ENCODE measurements at regions not wholly inside any gene's neighbourhood (a gene's known extent, or its start where the extent isn't known, plus 50 kb on each side); places are given as distances from the start of the nearest gene placed in this dataset.

DNA sequence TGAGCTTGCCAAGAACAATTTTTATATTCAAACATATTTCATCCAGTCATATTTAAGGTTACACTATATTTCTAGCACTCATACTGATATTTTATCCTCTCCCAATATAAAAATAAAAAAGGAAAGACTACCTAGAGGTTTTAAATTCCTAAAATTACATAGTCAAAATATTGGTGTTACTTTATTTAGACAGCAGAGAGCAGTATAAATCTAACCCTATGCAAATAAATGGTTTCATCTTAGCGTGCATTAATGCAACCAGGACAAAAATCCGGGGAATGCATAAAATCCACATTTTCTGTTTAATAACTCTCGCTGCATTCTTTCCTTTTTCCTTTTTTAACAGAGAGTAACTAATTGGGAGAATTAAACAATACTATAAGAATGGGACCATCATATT is 1447.4 kb upstream of the ALCAM start:
- Mint-ChIP-seq H3K4me1 (no peaks in the 10 kb centered on the region), H3K9me3 (no peaks in the 10 kb centered on the region), H3K36me3 (no peaks in the 10 kb centered on the region), H3K4me3 (no peak overlapping the region), H3K27me3 (no peaks in the 10 kb centered on the region), H3K27ac (no peak overlapping the region)
- no peak for ATAC-seq (ENCODE audit: low read depth)
- POLR2A ChIA-PET: no interaction called here
- no peak for DNase-seq

DNA sequence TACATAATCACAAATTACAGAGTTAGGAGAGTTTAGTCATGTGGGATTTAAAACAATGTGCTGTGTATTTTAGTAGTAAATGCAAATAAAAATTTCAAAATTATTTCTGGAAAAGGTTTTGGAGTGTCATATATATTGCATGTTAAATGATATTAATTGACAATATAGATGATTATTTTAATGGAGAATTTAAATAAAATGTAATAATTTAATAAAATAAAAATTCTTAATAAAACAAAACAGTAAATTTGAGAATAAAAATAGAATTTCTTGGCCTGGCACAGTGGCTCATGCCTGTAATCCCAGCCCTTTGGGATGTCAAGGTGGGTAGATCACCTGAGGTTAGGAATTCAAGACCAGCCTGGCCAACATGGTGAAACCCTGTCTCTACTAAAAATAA is 1442.8 kb upstream of the ALCAM start:
- Mint-ChIP-seq H3K36me3 (no peaks in the 10 kb centered on the region), H3K27me3 (no peaks in the 10 kb centered on the region), H3K4me1 (no peaks in the 10 kb centered on the region), H3K27ac (no peak overlapping the region), H3K9me3 (peaks cover 2% of the 10 kb centered on the region), H3K4me3 (no peak overlapping the region)
- ATAC-seq (ENCODE audit: low read depth): no peak
- DNase-seq: no peak
- POLR2A ChIA-PET: no interaction called here

DNA sequence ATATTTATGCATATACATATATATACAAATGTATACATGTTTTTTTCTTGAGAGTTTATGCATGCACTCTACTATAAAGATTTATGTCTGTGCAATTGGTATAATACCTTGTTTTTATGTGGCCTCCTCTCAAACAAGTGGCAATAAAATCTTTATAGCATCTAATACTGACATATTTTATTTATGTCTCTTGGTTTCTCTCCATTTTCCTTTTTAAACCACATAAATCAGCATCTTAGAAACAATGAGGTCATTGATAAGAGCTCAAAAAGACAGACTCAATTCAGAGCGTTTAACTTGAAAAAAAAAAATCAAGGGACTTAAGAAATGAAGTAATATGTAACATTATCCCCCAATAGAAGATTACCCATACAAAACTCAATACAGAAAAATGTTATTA is 1442.2 kb upstream of the ALCAM start:
- Mint-ChIP-seq H3K27me3 (no peaks in the 10 kb centered on the region), H3K9me3 (peaks cover 2% of the 10 kb centered on the region), H3K36me3 (no peaks in the 10 kb centered on the region), H3K4me3 (no peak overlapping the region), H3K4me1 (no peaks in the 10 kb centered on the region), H3K27ac (no peak overlapping the region)
- no peak for DNase-seq
- ATAC-seq (ENCODE audit: low read depth): no peak
- POLR2A ChIA-PET: no interaction called here

DNA sequence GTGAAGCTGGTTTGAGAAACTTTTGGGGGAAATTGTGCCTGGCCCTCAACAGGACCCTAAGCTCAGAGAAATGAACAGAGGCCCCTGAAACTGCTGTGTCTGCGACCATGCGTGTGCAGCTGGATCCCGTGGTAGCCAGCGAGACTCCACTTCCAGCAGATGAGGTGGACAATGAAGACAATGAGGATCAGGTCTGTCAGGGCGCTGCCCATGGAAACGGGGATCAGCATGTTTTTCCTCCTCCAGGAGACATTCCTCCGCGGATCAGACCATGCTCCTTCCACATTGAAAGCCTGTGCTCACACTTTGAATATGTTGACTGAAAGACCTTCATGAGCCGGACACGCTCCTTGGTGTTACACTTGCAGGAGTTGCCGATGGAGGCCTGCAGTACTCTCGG is 1439.8 kb upstream of the ALCAM start:
- H3K4me1 Mint-ChIP-seq: no peaks in the 10 kb centered on the region
- H3K4me3 Mint-ChIP-seq: no peak overlapping the region
- no peaks in the 10 kb centered on the region for H3K36me3 Mint-ChIP-seq
- no peaks in the 10 kb centered on the region for H3K27me3 Mint-ChIP-seq
- peaks cover 2% of the 10 kb centered on the region for H3K9me3 Mint-ChIP-seq
- no peak for DNase-seq
- ATAC-seq (ENCODE audit: low read depth): no peak
- no peak overlapping the region for H3K27ac Mint-ChIP-seq
- POLR2A ChIA-PET: no interaction called here

DNA sequence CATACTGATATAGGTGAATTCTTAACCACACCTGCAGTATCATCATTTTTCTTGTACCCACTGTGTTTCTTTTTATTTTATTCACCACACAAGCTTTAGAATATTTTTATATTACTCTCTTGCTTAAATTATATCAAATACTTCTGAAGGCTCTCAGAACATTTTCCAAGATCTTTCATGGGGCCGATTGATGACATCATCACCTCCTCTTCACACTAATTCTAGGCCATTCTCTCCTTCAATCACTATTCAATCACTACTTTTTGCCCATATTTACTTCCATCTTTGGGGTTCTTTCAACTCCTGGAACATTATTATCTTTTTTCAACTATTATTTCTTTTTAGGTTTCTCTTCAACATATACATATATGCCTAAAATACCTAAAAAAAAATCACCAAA is 1438.8 kb upstream of the ALCAM start:
- ATAC-seq (ENCODE audit: low read depth) (no peak), DNase-seq (no peak)
- H3K27me3 Mint-ChIP-seq: no peaks in the 10 kb centered on the region
- POLR2A ChIA-PET: no interaction called here
- no peak overlapping the region for H3K27ac Mint-ChIP-seq
- no peaks in the 10 kb centered on the region for H3K36me3 Mint-ChIP-seq
- H3K4me3 Mint-ChIP-seq: no peak overlapping the region
- no peaks in the 10 kb centered on the region for H3K4me1 Mint-ChIP-seq
- H3K9me3 Mint-ChIP-seq: peaks cover 2% of the 10 kb centered on the region

DNA sequence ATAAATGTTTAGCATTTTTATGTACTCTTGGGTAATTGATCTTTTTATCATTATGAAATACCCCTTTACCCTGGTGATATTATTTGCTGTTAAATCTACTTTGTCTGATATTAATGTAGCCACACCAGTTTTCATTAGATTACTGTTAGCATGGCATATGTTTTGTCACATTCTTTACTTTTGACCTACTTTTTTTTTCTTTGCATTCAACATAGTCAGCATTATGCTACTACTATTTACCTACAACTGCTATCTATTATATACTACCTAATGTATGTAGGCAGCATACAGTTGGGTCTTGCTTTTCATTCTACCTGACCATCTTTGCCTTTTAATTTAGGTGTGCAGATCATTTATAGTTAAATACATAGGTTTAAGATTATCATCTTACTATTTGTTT is 1429.6 kb upstream of the ALCAM start:
- no peak overlapping the region for H3K4me3 Mint-ChIP-seq
- H3K27ac Mint-ChIP-seq: no peak overlapping the region

DNA sequence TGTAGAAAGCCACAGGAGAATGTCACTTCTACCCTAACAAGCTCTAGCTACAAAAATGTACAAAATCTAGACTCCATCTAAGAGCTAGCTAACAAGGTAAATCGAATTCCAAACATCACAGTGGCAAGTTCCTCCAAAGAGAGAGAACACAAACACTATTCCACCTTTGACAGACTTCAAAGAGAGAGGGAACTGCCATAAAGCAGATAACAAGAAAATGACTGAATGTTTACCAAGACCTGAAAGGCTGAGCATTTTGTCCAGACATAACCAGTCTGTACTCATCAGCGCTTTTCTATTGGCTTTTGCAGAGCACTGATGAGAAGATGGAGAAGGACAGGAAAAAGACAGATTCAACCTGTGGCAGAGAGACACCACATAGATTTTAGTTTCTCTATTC is 1419.6 kb upstream of the ALCAM start:
- no peaks in the 10 kb centered on the region for H3K9me3 Mint-ChIP-seq
- H3K36me3 Mint-ChIP-seq: no peaks in the 10 kb centered on the region
- no peak overlapping the region for H3K4me3 Mint-ChIP-seq
- no peaks in the 10 kb centered on the region for H3K4me1 Mint-ChIP-seq
- H3K27me3 Mint-ChIP-seq: no peaks in the 10 kb centered on the region
- POLR2A ChIA-PET: no interaction called here
- H3K27ac Mint-ChIP-seq: no peak overlapping the region
- no peak for ATAC-seq (ENCODE audit: low read depth)
- DNase-seq: no peak

More for the DNA sequence above, 1429.6 kb upstream of the ALCAM start:
- no peaks in the 10 kb centered on the region for H3K27me3 Mint-ChIP-seq
- POLR2A ChIA-PET: no interaction called here
- H3K36me3 Mint-ChIP-seq: no peaks in the 10 kb centered on the region
- ATAC-seq (ENCODE audit: low read depth): no peak
- DNase-seq: no peak
- no peaks in the 10 kb centered on the region for H3K4me1 Mint-ChIP-seq
- H3K9me3 Mint-ChIP-seq: no peaks in the 10 kb centered on the region

DNA sequence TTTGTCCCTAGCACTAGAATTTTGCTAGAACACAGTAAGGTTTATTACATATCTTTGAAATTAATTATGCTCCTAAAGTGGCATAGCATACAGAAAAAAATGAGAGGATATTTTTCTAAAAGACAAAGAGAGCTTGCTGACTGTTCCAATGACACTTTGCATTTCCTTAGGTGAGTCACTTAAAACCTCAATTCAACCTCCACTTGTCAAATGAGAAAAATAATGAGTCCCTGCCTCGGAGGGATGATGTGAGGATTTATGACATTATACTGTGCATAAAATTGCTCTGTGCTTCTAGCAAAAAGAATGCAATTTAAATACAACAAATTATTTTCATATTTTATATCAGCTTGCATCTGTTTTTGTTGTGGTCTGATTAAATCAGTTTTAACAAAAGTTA is 1417.0 kb upstream of the ALCAM start:
- Mint-ChIP-seq H3K4me3 (no peak overlapping the region), H3K36me3 (no peaks in the 10 kb centered on the region), H3K27me3 (no peaks in the 10 kb centered on the region), H3K27ac (no peak overlapping the region), H3K4me1 (no peaks in the 10 kb centered on the region), H3K9me3 (no peaks in the 10 kb centered on the region)
- DNase-seq (no peak), ATAC-seq (ENCODE audit: low read depth) (no peak)
- POLR2A ChIA-PET: no interaction called here

DNA sequence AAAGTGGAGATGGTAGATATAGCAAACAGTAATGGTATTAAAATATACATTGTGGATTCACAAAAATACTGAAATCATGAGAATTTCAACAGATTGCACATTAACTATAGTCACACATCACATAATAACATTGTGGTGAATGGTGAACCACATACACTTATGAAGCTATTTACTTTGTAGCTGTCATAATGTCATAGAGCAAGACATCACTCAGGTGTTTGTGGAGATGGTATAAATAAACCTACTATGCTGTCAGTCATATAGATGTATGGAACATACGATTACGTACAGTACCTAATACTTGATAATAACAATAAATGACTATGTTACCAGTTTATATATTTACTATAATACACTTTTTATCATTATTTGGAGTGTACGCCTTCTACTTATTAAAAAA is 1416.0 kb upstream of the ALCAM start:
- no peak overlapping the region for H3K27ac Mint-ChIP-seq
- ATAC-seq (ENCODE audit: low read depth): no peak
- peaks cover 2% of the 10 kb centered on the region for H3K9me3 Mint-ChIP-seq
- H3K36me3 Mint-ChIP-seq: no peaks in the 10 kb centered on the region
- H3K4me1 Mint-ChIP-seq: no peaks in the 10 kb centered on the region
- H3K4me3 Mint-ChIP-seq: no peak overlapping the region
- DNase-seq: no peak
- no peaks in the 10 kb centered on the region for H3K27me3 Mint-ChIP-seq
- POLR2A ChIA-PET: no interaction called here

DNA sequence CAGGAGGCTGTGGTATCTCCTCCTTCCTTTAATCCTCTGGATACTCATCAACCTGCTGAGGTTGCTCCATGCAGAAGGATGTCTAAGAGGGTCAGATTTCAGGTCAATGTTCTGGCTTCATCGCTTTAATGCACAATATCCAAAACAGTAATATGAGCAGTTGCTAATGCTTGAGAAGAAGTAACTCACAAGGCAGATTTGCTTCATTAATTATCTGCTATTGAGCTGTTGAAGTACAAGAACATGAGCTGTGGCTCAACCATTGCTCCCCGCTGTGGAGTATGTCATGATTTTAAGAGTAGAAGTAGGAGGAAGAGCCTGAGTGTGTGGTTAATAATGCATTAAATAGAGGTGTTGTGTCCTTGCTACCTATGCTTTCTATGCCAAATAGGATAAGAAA is 1412.9 kb upstream of the ALCAM start:
- H3K4me3 Mint-ChIP-seq: no peak overlapping the region
- no peak overlapping the region for H3K27ac Mint-ChIP-seq
- no peaks in the 10 kb centered on the region for H3K36me3 Mint-ChIP-seq
- peaks cover 3% of the 10 kb centered on the region for H3K9me3 Mint-ChIP-seq
- DNase-seq: no peak
- POLR2A ChIA-PET: no interaction called here
- no peaks in the 10 kb centered on the region for H3K4me1 Mint-ChIP-seq
- no peaks in the 10 kb centered on the region for H3K27me3 Mint-ChIP-seq
- no peak for ATAC-seq (ENCODE audit: low read depth)

DNA sequence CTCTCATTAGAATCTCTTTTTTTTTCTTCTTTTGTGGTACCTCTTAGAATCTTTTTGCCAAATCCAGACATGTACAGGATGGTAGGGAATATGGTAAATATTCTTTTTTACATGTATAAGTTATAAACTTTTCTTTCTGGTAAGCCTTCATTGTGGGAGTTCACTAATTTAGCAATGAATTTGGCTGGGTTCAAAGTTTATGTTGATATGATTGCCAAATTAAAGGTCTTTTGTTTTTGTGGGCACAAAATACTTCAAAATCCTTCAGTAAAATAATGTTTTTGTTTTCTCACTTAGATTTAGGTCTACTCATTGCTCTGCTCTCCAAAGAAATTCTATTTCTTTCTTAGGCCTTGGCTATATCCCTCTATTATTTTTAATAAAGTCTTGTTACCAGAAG is 1405.9 kb upstream of the ALCAM start:
- no peaks in the 10 kb centered on the region for H3K4me1 Mint-ChIP-seq
- H3K27ac Mint-ChIP-seq: no peak overlapping the region
- no peaks in the 10 kb centered on the region for H3K36me3 Mint-ChIP-seq
- H3K27me3 Mint-ChIP-seq: no peaks in the 10 kb centered on the region
- H3K9me3 Mint-ChIP-seq: peaks cover 1% of the 10 kb centered on the region
- H3K4me3 Mint-ChIP-seq: no peak overlapping the region
- POLR2A ChIA-PET: no interaction called here
- DNase-seq (no peak), ATAC-seq (ENCODE audit: low read depth) (no peak)

DNA sequence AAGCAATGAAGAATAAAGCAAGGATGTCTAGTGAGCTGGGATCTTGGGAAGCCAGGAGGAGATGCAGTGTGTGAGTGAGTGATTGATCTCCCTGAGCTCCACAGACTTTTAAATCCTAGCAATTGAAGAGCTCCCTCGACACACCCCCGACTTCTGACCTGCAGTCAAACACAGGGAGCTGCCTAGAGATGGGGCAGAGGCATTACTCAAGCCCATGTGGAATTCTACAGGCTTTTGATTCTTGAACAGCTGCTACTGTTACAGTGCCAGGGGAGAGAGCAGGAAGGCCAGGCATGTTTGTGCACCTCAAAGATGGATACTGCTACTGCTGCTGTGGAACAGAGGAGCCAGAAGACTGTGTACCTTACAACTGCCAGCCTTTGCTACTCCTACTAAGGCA is 1403.1 kb upstream of the ALCAM start:
- Mint-ChIP-seq H3K27me3 (no peaks in the 10 kb centered on the region), H3K4me1 (no peaks in the 10 kb centered on the region), H3K4me3 (no peak overlapping the region), H3K36me3 (no peaks in the 10 kb centered on the region), H3K9me3 (no peaks in the 10 kb centered on the region), H3K27ac (no peak overlapping the region)
- ATAC-seq (ENCODE audit: low read depth) (no peak), DNase-seq (no peak)
- POLR2A ChIA-PET: no interaction called here

DNA sequence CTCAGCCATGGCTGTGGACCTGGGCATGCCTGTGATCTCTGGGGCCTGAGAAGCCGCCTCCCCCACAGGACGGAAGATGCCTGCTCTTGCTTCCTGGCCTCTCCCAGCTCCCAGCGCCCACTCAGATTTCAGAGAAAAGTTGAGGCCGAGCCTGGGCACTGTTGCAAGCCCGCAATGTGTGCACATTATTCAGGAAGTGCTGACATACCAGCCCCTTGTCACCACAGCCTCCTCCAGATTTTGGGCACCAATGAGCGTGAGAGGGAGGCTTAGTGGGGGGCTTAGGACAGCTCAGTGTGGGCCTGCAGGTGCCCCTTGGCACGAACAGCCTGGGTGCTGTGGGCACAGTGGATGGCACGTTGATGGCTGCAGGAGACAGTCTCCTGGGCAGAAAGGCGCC is 1400.9 kb upstream of the ALCAM start:
- H3K9me3 Mint-ChIP-seq: no peaks in the 10 kb centered on the region

DNA sequence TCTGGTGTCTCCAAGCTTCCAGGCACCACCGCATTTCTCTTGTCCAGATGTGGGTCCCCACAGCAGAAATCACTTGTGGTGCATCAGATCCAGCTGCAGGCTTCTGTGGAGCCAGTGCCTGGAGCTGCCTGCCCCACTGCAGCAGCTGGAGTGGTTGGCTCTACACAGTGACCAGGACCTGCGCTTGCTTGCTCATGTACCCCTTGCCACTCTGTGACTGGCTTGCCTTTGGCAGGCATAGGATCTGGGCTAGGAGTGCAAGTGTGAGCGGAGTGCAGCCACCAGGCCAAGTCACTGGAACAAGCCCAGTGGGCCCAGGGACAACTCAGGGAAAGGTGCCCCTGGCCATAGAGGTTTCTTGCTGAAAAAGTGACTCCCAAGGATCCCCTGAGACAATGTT is 1400.0 kb upstream of the ALCAM start:
- ATAC-seq (ENCODE audit: low read depth) (no peak), DNase-seq (no peak)
- POLR2A ChIA-PET: no interaction called here
- Mint-ChIP-seq H3K9me3 (no peaks in the 10 kb centered on the region), H3K27me3 (no peaks in the 10 kb centered on the region), H3K36me3 (no peaks in the 10 kb centered on the region), H3K4me1 (no peaks in the 10 kb centered on the region), H3K27ac (no peak overlapping the region), H3K4me3 (no peak overlapping the region)

More for the DNA sequence above, 1400.9 kb upstream of the ALCAM start:
- no peak overlapping the region for H3K27ac Mint-ChIP-seq
- no peak for DNase-seq
- no peaks in the 10 kb centered on the region for H3K27me3 Mint-ChIP-seq
- POLR2A ChIA-PET: no interaction called here
- no peak overlapping the region for H3K4me3 Mint-ChIP-seq
- H3K36me3 Mint-ChIP-seq: no peaks in the 10 kb centered on the region
- H3K4me1 Mint-ChIP-seq: no peaks in the 10 kb centered on the region
- no peak for ATAC-seq (ENCODE audit: low read depth)

DNA sequence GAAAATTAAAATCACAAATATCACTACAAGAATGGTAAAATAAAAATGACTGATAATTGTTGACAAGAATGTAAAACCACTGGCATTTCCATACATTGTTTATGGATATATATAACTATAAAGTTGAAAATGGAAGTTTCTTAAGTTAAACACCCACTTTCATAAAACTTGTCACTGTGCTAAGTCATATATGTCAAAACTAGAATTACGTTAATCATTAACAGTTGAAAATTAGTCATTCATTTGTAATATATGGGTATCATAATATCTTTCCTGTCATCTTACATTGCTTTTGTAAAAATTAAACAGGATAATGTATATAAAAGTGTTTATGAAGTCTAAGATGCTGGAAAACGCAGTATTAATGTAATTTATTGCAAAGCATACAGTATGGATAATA is 1398.6 kb upstream of the ALCAM start:
- POLR2A ChIA-PET: no interaction called here
- no peaks in the 10 kb centered on the region for H3K27me3 Mint-ChIP-seq

More for the DNA sequence above, 1398.6 kb upstream of the ALCAM start:
- Mint-ChIP-seq H3K9me3 (no peaks in the 10 kb centered on the region), H3K4me1 (no peaks in the 10 kb centered on the region), H3K27ac (no peak overlapping the region), H3K36me3 (no peaks in the 10 kb centered on the region), H3K4me3 (no peak overlapping the region)
- no peak for DNase-seq
- ATAC-seq (ENCODE audit: low read depth): no peak

Measured in activated naive CD8-positive, alpha-beta T cell treated with anti-CD3 and anti-CD28 coated beads, Interleukin-2, amount 10 ng/mL, durations not matched to agents 7 days and 5 days (primary cell).